Suprapubic skin (tissue), 4 donors: ENCODE measurements at regions not wholly inside any gene's neighbourhood (a gene's known extent, or its start where the extent isn't known, plus 50 kb on each side); places are given as distances from the start of the nearest gene placed in this dataset.

ENCODE experiments used
- DNase-seq, 2 donors: peaks; one replicate each; pipeline ENCODE4 v3.0.0-alpha.2; 2019; ENCODE audit warnings: low spot score in 2 of 2
- H3K27ac ChIP-seq: fragments of 200-600 bp; sonication (generic); one replicate; pipeline ENCODE4 v1.5.1; 2019
- H3K27me3 ChIP-seq: fragments of 200-600 bp; sonication (generic); one replicate; pipeline ENCODE4 v1.5.1; 2019
- H3K36me3 ChIP-seq: fragments of 200-600 bp; sonication (generic); one replicate; pipeline ENCODE4 v1.5.1; 2019
- H3K4me1 ChIP-seq: fragments of 200-600 bp; sonication (generic); one replicate; pipeline ENCODE4 v1.5.1; 2019
- H3K4me3 ChIP-seq: fragments of 200-600 bp; sonication (generic); one replicate; pipeline ENCODE4 v1.5.1; 2019; ENCODE audit warnings: mild to moderate bottlenecking
- H3K9me3 ChIP-seq: fragments of 200-600 bp; sonication (generic); one replicate; pipeline ENCODE4 v1.5.1; 2019
- CTCF ChIP-seq, 2 donors: fragments of 200-600 bp in 1 of 2; fragments of 450-650 bp in 1 of 2; sonication (generic) in 1 of 2; IDR thresholded peaks; one replicate each; pipeline ENCODE4 v1.5.1; 2016 to 2019; ENCODE audit warnings: antibody characterized with exemption in 2 of 2, mild to moderate bottlenecking in 1 of 2, moderate library complexity in 1 of 2
- EP300 ChIP-seq: sonication (generic); formaldehyde crosslinking; IDR thresholded peaks from one replicate; pipeline ENCODE4 v1.6.1; 2017; ENCODE audit warnings: antibody characterized with exemption
- POLR2A ChIP-seq, 2 donors: fragments of 450-650 bp; IDR thresholded peaks; one replicate each; pipeline ENCODE4 v1.6.1; 2017; ENCODE audit warnings: antibody characterized with exemption in 2 of 2, mild to moderate bottlenecking in 2 of 2, moderate library complexity in 2 of 2
- POLR2AphosphoS5 ChIP-seq, 3 donors: sonication (generic); formaldehyde crosslinking; IDR thresholded peaks; one replicate each; pipeline ENCODE4 v1.6.1; 2017; ENCODE audit warnings: antibody characterized with exemption in 3 of 3
- WGBS: methylation state at CpG from one replicate; pipeline ENCODE4 v1.1.5; 2018; 5-methylcytosine and 5-hydroxymethylcytosine counted together

GRCh38 chr7:25436413-25436812 is 208.1 kb upstream of the NPVF start:
- TF ChIP-seq CTCF (IDR thresholded peaks at IDR 0.05) (no peak), POLR2A (IDR thresholded peaks at IDR 0.05) (no peak), POLR2AphosphoS5 (IDR thresholded peaks at IDR 0.05) (no peak), EP300 (no peak)
- Histone ChIP-seq H3K9me3 (peaks cover 13% of the 10 kb centered on the region), H3K36me3 (no peaks in the 10 kb centered on the region), H3K4me1 (no peaks in the 10 kb centered on the region), H3K4me3 (no peak overlapping the region), H3K27me3 (no peaks in the 10 kb centered on the region), H3K27ac (no peak overlapping the region)
- 96% methylated on average over 3 of the region's 3 CpGs for WGBS
- no peak for DNase-seq

GRCh38 chr7:25437308-25437707 is 209.0 kb upstream of the NPVF start:
- H3K27ac ChIP-seq = no peak overlapping the region
- no peaks in the 10 kb centered on the region for H3K27me3 ChIP-seq
- no peaks in the 10 kb centered on the region for H3K4me1 ChIP-seq
- DNase-seq = no peak
- no peak for TF ChIP-seq EP300
- no peak for TF ChIP-seq POLR2AphosphoS5 (IDR thresholded peaks at IDR 0.05)
- no peak for TF ChIP-seq CTCF (IDR thresholded peaks at IDR 0.05)
- no peak for TF ChIP-seq POLR2A (IDR thresholded peaks at IDR 0.05)
- H3K36me3 ChIP-seq = no peaks in the 10 kb centered on the region
- H3K9me3 ChIP-seq = peaks cover 22% of the 10 kb centered on the region
- H3K4me3 ChIP-seq = no peak overlapping the region

GRCh38 chr7:25444991-25445390 is 216.7 kb upstream of the NPVF start:
- Histone ChIP-seq H3K9me3 (peaks cover 14% of the 10 kb centered on the region), H3K4me3 (no peak overlapping the region), H3K27ac (no peak overlapping the region), H3K4me1 (no peaks in the 10 kb centered on the region), H3K36me3 (no peaks in the 10 kb centered on the region), H3K27me3 (no peaks in the 10 kb centered on the region)
- DNase-seq = no peak
- WGBS = 39% methylated on average over 1 of the region's 1 CpG
- no peak for TF ChIP-seq CTCF (IDR thresholded peaks at IDR 0.05)
- TF ChIP-seq EP300 = no peak
- TF ChIP-seq POLR2AphosphoS5 (IDR thresholded peaks at IDR 0.05) = no peak
- no peak for TF ChIP-seq POLR2A (IDR thresholded peaks at IDR 0.05)

- DNase-seq = no peak
- Histone ChIP-seq H3K27me3 (no peaks in the 10 kb centered on the region), H3K4me3 (no peak overlapping the region), H3K4me1 (no peaks in the 10 kb centered on the region), H3K27ac (no peak overlapping the region), H3K36me3 (no peaks in the 10 kb centered on the region), H3K9me3 (no peaks in the 10 kb centered on the region)
- whole genome bisulfite sequencing = 95% methylated on average over 2 of the region's 2 CpGs
- TF ChIP-seq POLR2AphosphoS5 (IDR thresholded peaks at IDR 0.05) (no peak), EP300 (no peak), CTCF (IDR thresholded peaks at IDR 0.05) (no peak), POLR2A (IDR thresholded peaks at IDR 0.05) (no peak)
These were observed 220.0 kb upstream of the NPVF start for GRCh38 chr7:25448301-25448700.

- 57% methylated on average over 4 of the region's 4 CpGs for WGBS
- H3K4me1 ChIP-seq = peaks cover 15% of the 10 kb centered on the region
- TF ChIP-seq EP300 (no peak), CTCF (IDR thresholded peaks at IDR 0.05) (no peak), POLR2AphosphoS5 (IDR thresholded peaks at IDR 0.05) (no peak), POLR2A (IDR thresholded peaks at IDR 0.05) (no peak)
- no peaks in the 10 kb centered on the region for H3K27me3 ChIP-seq
- H3K4me3 ChIP-seq = no peak overlapping the region
- no peaks in the 10 kb centered on the region for H3K9me3 ChIP-seq
- DNase-seq = no peak
- no peaks in the 10 kb centered on the region for H3K36me3 ChIP-seq
- H3K27ac ChIP-seq = no peak overlapping the region
These were observed 225.7 kb upstream of the NPVF start for GRCh38 chr7:25454020-25454419.
